ENCODE measurements at regions not wholly inside any gene's neighbourhood (a gene's known extent, or its start where the extent isn't known, plus 50 kb on each side); places are given as distances from the start of the nearest gene placed in this dataset.

DNA sequence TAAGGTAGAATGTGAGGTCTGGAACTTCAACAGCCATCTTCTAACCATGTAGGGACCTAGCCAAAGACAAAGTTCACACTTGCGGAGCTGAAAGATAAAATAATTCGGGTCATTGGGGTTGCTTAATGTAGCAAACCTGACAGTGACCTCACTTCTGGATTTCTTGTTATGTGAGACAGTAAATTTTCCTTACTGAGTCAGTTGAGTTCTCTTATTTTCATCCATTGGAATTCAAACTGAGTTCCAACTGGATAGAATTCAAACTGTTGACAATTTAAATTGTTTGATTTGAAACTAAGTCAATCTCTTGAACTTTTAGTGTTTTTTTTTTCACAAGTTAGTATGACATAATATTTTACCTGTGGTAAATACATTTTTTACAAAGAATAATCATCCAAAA is 406.5 kb downstream of the ADAMTS20 start:
- TF ChIP-seq CTCF (conservative IDR thresholded peaks at IDR 0.05; ENCODE audit: low read length) (no peak), EZH2phosphoT487 (IDR thresholded peaks at IDR 0.05; ENCODE audit: borderline replicate concordance) (no peak)
